B cell (primary cell): ENCODE measurements at regions not wholly inside any gene's neighbourhood (a gene's known extent, or its start where the extent isn't known, plus 50 kb on each side); places are given as distances from the start of the nearest gene placed in this dataset.

ENCODE experiments used
- CTCF ChIP-seq: fragments of 200-600 bp; IDR thresholded peaks from one replicate; pipeline ENCODE4 v1.8.0; 2022; ENCODE audit warnings: antibody characterized with exemption, mild to moderate bottlenecking
- EZH2 ChIP-seq: IDR thresholded peaks from 2 replicates; pipeline ENCODE4 v1.6.1; 2012; ENCODE audit warnings: borderline replicate concordance, low read depth, mild to moderate bottlenecking, moderate library complexity, low read length; ENCODE audit not compliant: insufficient read depth, poor library complexity, severe bottlenecking

- TF ChIP-seq CTCF (no peak), EZH2 (no peak)
Measured at GRCh38 chr2:222798528-222798927, 62.3 kb upstream of the ACSL3 start.
